Muscle of arm (tissue), 1 donor: ENCODE measurements at regions not wholly inside any gene's neighbourhood (a gene's known extent, or its start where the extent isn't known, plus 50 kb on each side); places are given as distances from the start of the nearest gene placed in this dataset.

Source experiments
- DNase-seq: peaks from one replicate; pipeline ENCODE4 v3.0.0-alpha.2; 2013

GRCh38 chr10:24793648-24794379 lies 70.1 kb upstream of the ARHGAP21 start:
- no peak for DNase-seq

GRCh38 chr10:24792638-24793037 lies 69.0 kb upstream of the ARHGAP21 start:
- DNase-seq, result no peak

GRCh38 chr10:24791084-24791726 lies 67.5 kb upstream of the ARHGAP21 start:
- no peak for DNase-seq

GRCh38 chr10:24790599-24790998 lies 66.9 kb upstream of the ARHGAP21 start:
- DNase-seq, result no peak

GRCh38 chr10:24790073-24790472 lies 66.4 kb upstream of the ARHGAP21 start:
- DNase-seq, result no peak

- no peak for DNase-seq
These were observed 61.2 kb upstream of the ARHGAP21 start for GRCh38 chr10:24784923-24785322.

- no peak for DNase-seq
These were observed 60.4 kb upstream of the ARHGAP21 start for GRCh38 chr10:24784061-24784460.

GRCh38 chr10:24783504-24783903 lies 59.8 kb upstream of the ARHGAP21 start:
- DNase-seq, result no peak

GRCh38 chr10:24779737-24780136 lies 56.0 kb upstream of the ARHGAP21 start:
- DNase-seq, result no peak

- DNase-seq, result no peak
These were observed 54.6 kb upstream of the ARHGAP21 start for GRCh38 chr10:24778298-24778697.

- peak; percentile 69 for DNase-seq
These were observed 53.5 kb upstream of the ARHGAP21 start for GRCh38 chr10:24777196-24777595.

- DNase-seq, result no peak
These were observed 50.4 kb upstream of the ARHGAP21 start for GRCh38 chr10:24773939-24774589.
